ENCODE measurements at regions not wholly inside any gene's neighbourhood (a gene's known extent, or its start where the extent isn't known, plus 50 kb on each side); places are given as distances from the start of the nearest gene placed in this dataset.

DNA sequence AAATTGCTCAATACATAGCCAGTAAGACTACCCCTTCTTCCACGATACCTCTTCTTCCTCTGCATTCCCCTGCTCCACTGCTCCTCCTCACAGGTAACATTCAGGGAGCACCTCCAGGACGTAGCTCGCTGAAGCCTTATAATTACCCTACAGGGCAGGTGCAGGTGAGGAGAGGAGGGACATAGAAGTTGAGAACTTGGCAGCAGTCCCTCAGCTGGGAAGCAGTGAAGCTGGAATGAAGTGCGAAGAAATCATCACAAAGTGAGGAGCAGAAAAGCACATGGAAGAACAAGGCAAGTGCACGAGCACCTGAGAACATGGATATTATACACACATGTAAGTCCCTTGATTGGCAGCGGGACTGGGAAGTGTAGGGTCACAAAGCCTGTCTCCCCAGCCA, 118.2 kb downstream of the HSD17B3 start:
- DNase-seq (ENCODE audit: low read depth) = no peak

- DNase-seq (ENCODE audit: low read depth) = no peak
Observed at GRCh38 chr9:96178153-96178552, 123.8 kb downstream of the HSD17B3 start.

DNA sequence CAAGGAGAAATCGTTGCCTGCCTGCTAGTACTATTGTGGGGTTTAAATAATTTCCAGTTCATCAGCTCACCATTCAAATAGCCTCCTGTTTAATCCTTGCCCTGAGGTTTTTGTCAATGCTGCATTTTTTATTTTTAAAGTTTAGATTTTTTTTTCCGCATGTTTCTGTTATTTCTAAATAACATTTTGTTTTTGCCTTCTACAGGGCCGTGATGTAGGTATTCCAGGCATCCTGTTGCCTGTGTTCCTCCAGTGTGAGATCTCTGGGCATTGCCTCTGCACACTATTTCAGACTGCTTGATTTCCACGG, 124.3 kb downstream of the HSD17B3 start:
- no peak for DNase-seq (ENCODE audit: low read depth)

- DNase-seq (ENCODE audit: low read depth) = no peak
Observed at GRCh38 chr9:96177005-96177718, 124.8 kb downstream of the HSD17B3 start.

GRCh38 chr9:96175796-96176195, 126.2 kb downstream of the HSD17B3 start:
- DNase-seq (ENCODE audit: low read depth) = no peak

GRCh38 chr9:96175001-96175400, 127.0 kb downstream of the HSD17B3 start:
- no peak for DNase-seq (ENCODE audit: low read depth)

GRCh38 chr9:96174371-96174770, 127.6 kb downstream of the HSD17B3 start:
- no peak for DNase-seq (ENCODE audit: low read depth)

DNA sequence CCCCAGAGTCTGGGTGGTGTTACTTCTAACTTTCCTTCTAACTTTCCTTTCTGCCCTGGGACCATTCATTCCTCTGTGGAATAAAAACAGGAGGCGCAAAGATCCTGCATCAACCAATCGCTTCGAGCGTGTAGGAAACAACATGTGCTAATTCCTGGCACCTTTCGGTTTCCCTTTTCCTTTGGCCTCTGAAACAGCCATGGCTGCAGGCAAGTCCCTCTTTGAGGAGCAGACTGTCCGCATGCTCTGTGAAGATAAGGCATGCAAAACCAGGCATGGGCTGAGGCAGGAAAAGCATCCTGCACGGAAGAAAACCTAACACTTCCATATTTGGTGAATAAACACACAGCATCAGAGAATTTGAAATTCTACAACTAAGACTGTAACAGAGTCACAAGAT, 128.3 kb downstream of the HSD17B3 start:
- DNase-seq (ENCODE audit: low read depth) = no peak

DNA sequence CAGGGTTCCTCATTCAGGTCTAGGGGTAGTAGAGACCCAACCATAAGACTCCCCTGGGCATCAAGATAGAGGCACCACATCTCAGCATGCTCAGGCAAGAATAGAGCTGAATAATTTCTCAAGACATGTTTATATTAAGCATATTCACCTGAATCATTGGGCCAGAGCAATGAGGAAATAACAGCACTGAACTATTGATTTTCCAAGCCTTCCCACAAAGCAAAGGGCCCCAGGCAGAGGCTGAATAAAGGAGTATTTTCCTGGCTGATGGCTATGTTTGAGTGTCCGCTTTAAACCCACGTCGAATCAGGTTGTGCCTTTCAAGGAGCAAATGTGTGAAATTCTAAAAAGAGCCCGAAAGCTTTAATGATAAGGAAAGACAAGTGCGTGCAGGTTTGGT, 129.2 kb downstream of the HSD17B3 start:
- DNase-seq (ENCODE audit: low read depth) = no peak

DNA sequence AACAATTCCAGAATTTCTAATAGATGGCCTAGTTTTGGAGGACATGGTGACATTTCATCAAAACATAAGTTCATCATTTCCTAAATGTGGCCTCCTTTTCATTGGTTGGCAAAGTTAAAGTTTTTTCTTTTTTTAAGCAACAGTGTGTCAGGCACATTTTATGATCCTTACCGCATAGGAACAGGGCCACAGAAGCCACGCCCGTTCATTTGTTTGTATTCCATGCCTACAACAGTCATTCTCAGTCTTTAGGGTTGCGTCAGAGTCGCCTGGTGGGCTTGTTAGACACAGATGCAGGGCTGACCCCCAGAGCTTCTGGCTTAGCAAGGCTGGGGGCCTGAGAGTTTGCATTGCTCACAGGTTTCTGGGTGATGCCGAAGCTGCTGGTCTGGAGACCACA, 130.2 kb downstream of the HSD17B3 start:
- DNase-seq (ENCODE audit: low read depth) = no peak

GRCh38 chr9:96169901-96170300, 132.1 kb downstream of the HSD17B3 start:
- DNase-seq (ENCODE audit: low read depth) = no peak

GRCh38 chr9:96169484-96169883, 132.5 kb downstream of the HSD17B3 start:
- DNase-seq (ENCODE audit: low read depth) = no peak

- no peak for DNase-seq (ENCODE audit: low read depth)
Observed at GRCh38 chr9:96168882-96169281, 133.1 kb downstream of the HSD17B3 start.

GRCh38 chr9:96167011-96167410, 135.0 kb downstream of the HSD17B3 start:
- DNase-seq (ENCODE audit: low read depth) = no peak

GRCh38 chr9:96164268-96164683, 137.7 kb downstream of the HSD17B3 start:
- no peak for DNase-seq (ENCODE audit: low read depth)

DNA sequence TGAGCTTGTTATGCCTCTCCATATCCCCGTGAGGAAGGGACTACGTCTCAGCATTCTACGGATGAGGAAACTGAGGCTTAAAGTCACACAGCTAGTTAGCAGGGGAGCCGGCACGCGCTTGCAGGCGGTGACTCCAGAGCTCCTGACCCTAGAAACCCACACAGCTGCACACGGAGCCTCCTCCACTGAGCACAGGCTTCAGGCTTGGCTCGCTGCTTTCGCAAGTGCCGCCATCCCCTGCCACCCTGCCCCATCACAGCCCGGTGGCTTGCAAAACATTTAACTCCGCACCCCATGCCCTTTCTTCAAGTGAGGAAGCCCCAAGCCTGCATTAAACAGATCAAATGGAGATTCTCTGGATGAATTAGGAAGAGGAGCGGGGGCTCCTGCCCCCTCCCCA, 138.3 kb downstream of the HSD17B3 start:
- no peak for DNase-seq (ENCODE audit: low read depth)

GRCh38 chr9:96163161-96163560, 138.8 kb downstream of the HSD17B3 start:
- DNase-seq (ENCODE audit: low read depth) = no peak

DNA sequence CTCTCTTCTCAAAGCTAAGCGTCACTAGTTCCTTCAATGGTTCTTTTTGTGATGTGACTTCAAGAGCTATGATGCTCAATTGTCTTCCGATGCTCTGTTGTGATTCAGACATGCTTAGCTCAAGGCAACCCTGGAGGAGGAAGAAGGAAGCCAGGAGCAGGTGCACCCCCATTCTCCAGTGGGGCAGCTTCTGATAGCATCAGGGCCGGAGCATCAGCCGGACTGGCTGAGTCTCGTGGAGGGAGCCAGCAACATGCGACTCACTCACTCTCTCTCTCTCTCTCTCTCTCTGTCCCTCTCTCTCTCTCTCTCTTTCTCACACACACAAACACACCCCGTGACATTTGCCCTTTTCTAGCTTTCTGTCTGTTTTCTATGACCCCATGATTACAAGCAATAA, 140.2 kb downstream of the HSD17B3 start:
- no peak for DNase-seq (ENCODE audit: low read depth)

DNA sequence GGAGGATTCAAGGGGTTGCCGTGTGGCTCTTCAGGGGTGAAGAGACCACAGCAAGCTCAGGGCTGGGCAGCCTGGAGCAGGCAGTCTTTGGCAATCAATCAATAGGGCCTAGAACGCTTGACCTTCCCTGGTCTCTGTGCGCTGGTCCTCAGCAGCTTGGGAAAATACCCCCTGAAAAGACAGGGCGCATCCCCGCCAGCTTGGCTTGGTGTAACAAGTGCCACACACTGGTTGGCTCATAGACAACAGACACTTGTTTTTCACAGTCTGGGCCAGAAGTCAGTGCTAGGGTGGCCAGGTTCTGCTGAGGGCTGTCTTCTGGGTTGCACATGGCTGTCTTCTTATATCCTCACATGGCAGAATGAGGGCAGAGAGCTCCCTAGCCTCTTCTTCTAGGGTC, 141.1 kb downstream of the HSD17B3 start:
- DNase-seq (ENCODE audit: low read depth) = no peak

DNA sequence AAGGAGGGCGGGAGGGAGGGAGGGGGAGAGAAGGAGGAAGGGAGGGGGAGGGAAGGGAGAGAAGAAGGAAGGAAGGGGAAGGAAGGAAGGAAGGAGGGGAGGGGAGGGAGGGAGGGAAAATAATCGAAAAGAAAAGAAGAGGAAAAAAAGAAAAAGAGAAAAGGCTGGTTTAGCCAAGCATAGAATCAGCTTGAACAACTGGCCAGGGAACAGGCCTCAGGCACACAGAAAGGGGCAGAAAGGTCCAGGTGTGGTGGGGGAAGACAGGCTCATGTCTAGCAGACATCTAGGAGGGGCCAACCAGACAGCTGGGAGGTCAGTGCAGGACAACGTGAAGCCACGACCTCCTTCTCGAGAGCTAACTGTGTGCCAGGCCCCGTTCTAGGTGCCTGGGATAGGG, 141.8 kb downstream of the HSD17B3 start:
- DNase-seq (ENCODE audit: low read depth) = no peak

GRCh38 chr9:96159596-96159995, 142.4 kb downstream of the HSD17B3 start:
- DNase-seq (ENCODE audit: low read depth) = no peak

DNA sequence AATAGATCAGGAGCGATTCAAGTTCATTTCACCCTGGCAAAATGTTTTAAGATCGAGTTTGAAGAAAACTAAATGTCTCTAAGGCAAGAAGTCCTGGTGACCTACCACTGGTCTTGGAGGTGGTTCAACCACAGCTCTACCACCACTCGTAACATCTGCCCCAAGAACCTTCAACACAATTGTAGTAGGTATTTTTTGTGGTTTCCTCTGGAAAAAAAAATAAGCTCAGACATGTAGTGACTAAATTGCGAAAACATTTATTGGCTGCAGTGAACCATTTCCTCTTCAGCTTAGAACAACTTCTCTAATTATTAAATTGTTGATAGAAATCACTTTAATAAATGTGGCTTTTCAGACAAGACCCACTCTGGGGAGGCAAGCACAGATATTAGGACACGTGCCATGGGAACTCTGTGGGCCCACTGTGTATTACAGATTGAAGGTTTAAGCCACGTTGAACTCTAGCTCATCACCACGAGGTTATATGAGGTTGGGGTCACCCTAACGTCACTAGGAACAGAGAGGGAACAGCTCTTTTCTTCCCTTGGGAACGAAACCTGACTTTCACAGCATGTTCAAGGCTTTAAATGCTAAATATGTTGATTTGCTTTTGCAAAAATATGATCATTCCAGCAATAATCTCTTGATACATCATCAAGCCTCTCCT, 142.9 kb downstream of the HSD17B3 start:
- DNase-seq (ENCODE audit: low read depth) = no peak

- DNase-seq (ENCODE audit: low read depth) = no peak
Observed at GRCh38 chr9:96158147-96158546, 143.8 kb downstream of the HSD17B3 start.

DNA sequence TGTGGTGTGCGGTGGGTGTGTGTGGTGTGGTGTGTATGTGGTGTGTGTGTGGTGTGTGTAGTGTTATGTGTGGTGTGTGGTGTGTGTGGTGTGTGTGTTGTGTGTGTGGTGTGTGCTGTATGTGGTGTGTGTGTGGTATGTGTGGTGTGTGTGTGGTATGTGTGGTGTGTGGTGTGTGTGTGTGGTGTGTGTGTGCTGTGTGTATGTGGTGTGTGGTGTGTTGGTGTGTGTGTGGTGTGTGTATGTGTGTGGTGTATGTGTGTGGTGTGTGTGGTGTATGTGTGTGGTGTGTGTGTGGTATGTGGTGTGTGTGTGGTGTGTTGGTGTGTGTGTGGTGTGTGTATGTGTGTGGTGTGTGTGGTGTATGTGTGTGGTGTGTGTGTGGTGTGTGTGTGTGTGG, 144.3 kb downstream of the HSD17B3 start:
- no peak for DNase-seq (ENCODE audit: low read depth)
